ENCODE measurements at regions not wholly inside any gene's neighbourhood (a gene's known extent, or its start where the extent isn't known, plus 50 kb on each side); places are given as distances from the start of the nearest gene placed in this dataset.

- peak; percentile 44 for DNase-seq (ENCODE audit: low read depth)
- H3K4me3 ChIP-seq (ENCODE audit: low read length) = no peak overlapping the region
- no peak for TF ChIP-seq CTCF (conservative IDR thresholded peaks at IDR 0.05; ENCODE audit: low read length)
These were observed 129.2 kb upstream of the PAK3 start for GRCh38 chrX:110966839-110967238.

DNA sequence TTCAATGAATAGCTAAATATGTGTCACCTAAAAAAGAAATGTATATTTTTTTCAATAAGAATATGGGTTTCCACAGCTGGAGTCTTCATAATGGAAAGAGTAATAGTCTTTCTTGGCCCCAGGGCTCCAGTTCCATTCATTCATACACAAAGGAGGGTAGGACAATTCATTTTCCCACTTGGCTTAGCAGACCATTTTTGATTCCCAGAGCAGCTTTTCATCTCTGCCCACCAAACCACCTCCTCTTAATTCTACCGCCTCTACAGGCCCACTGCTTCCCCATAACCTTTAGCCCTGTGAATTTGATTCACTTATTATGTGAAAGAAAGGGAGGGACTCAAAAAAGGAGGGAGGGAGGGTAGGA, 129.9 kb upstream of the PAK3 start:
- no peak for TF ChIP-seq CTCF (conservative IDR thresholded peaks at IDR 0.05; ENCODE audit: low read length)

DNA sequence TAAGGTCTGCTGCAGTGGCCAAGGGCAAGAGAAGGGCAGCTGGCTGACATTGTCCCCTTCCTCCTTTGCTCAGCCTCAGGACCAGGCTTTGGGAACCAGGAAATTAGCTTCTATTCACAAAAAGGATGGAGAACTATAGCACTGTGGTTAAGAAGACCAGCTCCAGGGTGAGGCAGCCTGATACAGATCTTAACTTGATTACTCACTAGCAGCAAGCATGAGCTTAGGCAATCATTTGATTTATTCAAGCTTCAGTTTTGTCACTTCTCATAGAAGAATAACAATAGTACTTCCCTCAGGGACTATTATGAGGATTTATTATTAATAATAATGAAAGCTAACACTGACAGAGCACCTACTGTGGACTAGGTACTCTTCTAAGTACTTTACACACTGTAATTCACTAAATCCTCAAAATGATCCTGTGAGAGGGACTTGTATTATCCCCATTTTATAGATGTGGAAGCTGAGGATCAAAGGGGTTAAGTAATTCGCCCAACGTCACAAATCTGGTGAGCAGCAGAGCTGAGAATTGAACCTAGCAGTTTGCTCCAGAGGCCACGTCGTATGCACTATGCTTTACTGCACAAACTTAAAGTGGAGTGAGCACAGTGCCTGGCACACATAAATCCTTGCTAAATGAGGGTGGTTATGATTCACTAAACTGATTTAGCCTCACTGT, 130.4 kb upstream of the PAK3 start:
- TF ChIP-seq CTCF (conservative IDR thresholded peaks at IDR 0.05; ENCODE audit: low read length) = no peak
- no peak for DNase-seq (ENCODE audit: low read depth)
- H3K4me3 ChIP-seq (ENCODE audit: low read length) = no peak overlapping the region

More for the DNA sequence above, 129.9 kb upstream of the PAK3 start:
- H3K4me3 ChIP-seq (ENCODE audit: low read length) = no peak overlapping the region
- no peak for DNase-seq (ENCODE audit: low read depth)

- no peak for DNase-seq (ENCODE audit: low read depth)
- H3K4me3 ChIP-seq (ENCODE audit: low read length) = no peak overlapping the region
- TF ChIP-seq CTCF (conservative IDR thresholded peaks at IDR 0.05; ENCODE audit: low read length) = no peak
These were observed 131.2 kb upstream of the PAK3 start for GRCh38 chrX:110964786-110965185.

DNA sequence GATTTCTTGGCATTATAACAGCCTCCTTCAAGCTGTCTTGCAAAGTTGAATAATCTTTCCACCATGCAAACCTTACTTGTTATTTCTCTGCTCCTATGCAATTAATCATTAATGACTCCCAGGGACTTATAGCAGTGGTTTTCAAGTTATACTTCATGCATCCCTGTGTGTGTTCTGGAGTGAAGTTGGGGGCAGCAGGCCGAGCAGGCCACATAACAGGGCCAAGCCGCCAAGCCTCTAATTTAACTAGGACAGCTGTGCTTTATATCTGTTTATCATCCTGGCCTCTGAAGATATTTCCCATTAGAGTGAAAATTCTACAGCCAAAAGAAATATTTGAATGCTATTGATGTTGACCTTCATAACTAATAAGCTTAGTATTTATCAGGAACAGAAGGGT, 133.5 kb upstream of the PAK3 start:
- no peak for DNase-seq (ENCODE audit: low read depth)
- H3K4me3 ChIP-seq (ENCODE audit: low read length) = no peak overlapping the region
- TF ChIP-seq CTCF (conservative IDR thresholded peaks at IDR 0.05; ENCODE audit: low read length) = no peak

DNA sequence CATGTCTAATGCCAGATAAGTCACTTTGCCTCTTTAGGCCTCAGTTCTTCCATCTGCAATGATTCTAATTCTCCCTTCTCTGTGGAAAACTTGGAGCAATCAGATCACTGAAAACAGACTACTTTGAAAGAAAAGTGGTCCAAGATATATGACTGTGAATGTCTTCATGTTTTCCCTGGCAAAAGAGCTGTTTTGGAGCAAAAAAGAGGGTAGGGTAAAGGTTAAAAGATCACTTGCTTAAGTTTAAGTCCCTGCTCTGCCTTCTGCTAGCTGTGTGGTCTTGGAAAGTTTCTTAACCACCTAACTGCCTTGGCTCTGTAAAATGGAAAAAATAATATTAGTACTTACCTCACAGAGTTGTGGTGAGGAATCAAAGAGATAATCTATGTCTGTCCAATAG, 140.3 kb upstream of the PAK3 start:
- TF ChIP-seq CTCF (conservative IDR thresholded peaks at IDR 0.05; ENCODE audit: low read length) = no peak
- H3K4me3 ChIP-seq (ENCODE audit: low read length) = no peak overlapping the region
- no peak for DNase-seq (ENCODE audit: low read depth)

DNA sequence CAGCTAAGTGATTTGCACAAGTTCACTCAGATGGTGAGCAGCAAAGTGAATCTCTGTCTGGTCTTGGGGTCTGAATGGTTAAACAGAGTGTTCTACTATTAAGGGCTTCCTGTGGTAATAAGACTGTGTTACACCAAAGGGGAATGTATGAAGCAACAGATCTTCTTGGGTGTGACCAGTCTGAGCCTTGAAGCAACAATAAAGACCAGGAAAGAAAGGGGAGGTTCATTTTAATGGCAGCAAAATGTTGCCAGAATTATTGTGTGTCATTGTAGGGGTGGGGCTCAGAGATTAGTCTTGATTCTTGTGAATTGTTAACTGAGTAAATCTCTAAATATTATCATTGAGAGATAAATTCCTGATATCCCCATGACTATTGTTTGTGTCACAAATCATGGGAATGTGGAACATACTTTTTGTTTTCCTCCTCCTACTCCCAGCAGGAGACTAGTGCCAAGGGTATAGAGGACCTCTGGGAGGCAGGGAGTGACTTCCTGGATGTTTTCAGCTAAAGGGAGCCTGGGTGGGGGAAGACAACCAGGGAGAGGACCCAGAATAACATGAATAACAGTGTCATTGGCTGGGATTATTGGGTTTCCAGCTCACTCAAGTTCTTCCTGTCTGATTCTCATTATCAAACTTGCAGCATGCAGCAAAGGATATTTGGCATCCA, 141.4 kb upstream of the PAK3 start:
- no peak overlapping the region for H3K4me3 ChIP-seq (ENCODE audit: low read length)
- no peak for DNase-seq (ENCODE audit: low read depth)
- no peak for TF ChIP-seq CTCF (conservative IDR thresholded peaks at IDR 0.05; ENCODE audit: low read length)
